Fibroblast of lung (primary cell): ENCODE measurements at regions not wholly inside any gene's neighbourhood (a gene's known extent, or its start where the extent isn't known, plus 50 kb on each side); places are given as distances from the start of the nearest gene placed in this dataset.
A peak's percentile ranks its signal among the peaks of the same experiment; 100 is the strongest.

ENCODE experiments used
- DNase-seq, 2 donors: peaks; one replicate each; pipeline versions ENCODE4 v3.0.0 to v3.0.0-alpha.2; 2010; ENCODE audit warnings: low read depth in 2 of 2
- H2AFZ ChIP-seq: 2 replicates; pipeline ENCODE4 v1.5.1; 2012; ENCODE audit warnings: low read length, control low read depth, inconsistent platforms
- H3K27ac ChIP-seq: 2 replicates; pipeline ENCODE4 v1.5.1; 2011; ENCODE audit warnings: low read length, control low read depth; ENCODE audit not compliant: insufficient read depth
- H3K27me3 ChIP-seq: 2 replicates; pipeline ENCODE4 v1.5.1; 2011; ENCODE audit warnings: mild to moderate bottlenecking, low read length; ENCODE audit not compliant: control insufficient read depth, insufficient read depth
- H3K36me3 ChIP-seq: 2 replicates; pipeline ENCODE4 v1.5.1; 2011; ENCODE audit warnings: low read length; ENCODE audit not compliant: control insufficient read depth, insufficient read depth
- H3K4me1 ChIP-seq: 2 replicates; pipeline ENCODE4 v1.5.1; 2011; ENCODE audit warnings: low read length; ENCODE audit not compliant: control insufficient read depth, insufficient read depth; ENCODE audit errors: extremely low read depth
- H3K4me2 ChIP-seq: 2 replicates; pipeline ENCODE4 v1.5.1; 2011; ENCODE audit warnings: low read length, control low read depth; ENCODE audit not compliant: insufficient read depth; ENCODE audit errors: extremely low read depth
- H3K4me3 ChIP-seq, 4 experiments: fragments of 200-600 bp in 1 of 4; sonication (generic) in 1 of 4; replicated peaks in 1 of 4; 2 replicates each; pipeline ENCODE4 v1.5.1; 2011 to 2016; ENCODE audit warnings: low read length in 4 of 4, low read depth in 3 of 4, mild to moderate bottlenecking in 3 of 4, control low read depth in 2 of 4, inconsistent platforms in 1 of 4, mixed read lengths in 1 of 4; ENCODE audit not compliant: insufficient read depth in 1 of 4; ENCODE audit errors: control extremely low read depth in 1 of 4
- H3K79me2 ChIP-seq: 2 replicates; pipeline ENCODE4 v1.5.1; 2012; ENCODE audit warnings: mild to moderate bottlenecking, low read length, inconsistent platforms; ENCODE audit not compliant: control insufficient read depth, insufficient read depth
- H3K9ac ChIP-seq: 2 replicates; pipeline ENCODE4 v1.5.1; 2011; ENCODE audit warnings: mild to moderate bottlenecking, low read length, control low read depth; ENCODE audit not compliant: insufficient read depth
- H3K9me3 ChIP-seq: 2 replicates; pipeline ENCODE4 v1.5.1; 2012; ENCODE audit warnings: low read depth, low read length; ENCODE audit not compliant: control insufficient read depth, insufficient read depth
- H4K20me1 ChIP-seq: 2 replicates; pipeline ENCODE4 v1.5.1; 2011; ENCODE audit warnings: low read length; ENCODE audit not compliant: control insufficient read depth, insufficient read depth; ENCODE audit errors: extremely low read depth
- EZH2 ChIP-seq: IDR thresholded peaks from 2 replicates; pipeline ENCODE4 v1.5.1; 2012; ENCODE audit warnings: low read length, control low read depth, mild to moderate bottlenecking; ENCODE audit errors: missing control alignments
- TF ChIP-seq, protein P1 (sequence below), 2 donors: IDR thresholded peaks in 1 of 2; conservative IDR thresholded peaks in 1 of 2; 1 replicate in 1 of 2; 2 replicates in 1 of 2; pipeline ENCODE4 v1.5.1; 2011 to 2012; ENCODE audit warnings: low read length in 2 of 2, control low read depth in 1 of 2, inconsistent platforms in 1 of 2, low read depth in 1 of 2, mild to moderate bottlenecking in 1 of 2

DNA sequence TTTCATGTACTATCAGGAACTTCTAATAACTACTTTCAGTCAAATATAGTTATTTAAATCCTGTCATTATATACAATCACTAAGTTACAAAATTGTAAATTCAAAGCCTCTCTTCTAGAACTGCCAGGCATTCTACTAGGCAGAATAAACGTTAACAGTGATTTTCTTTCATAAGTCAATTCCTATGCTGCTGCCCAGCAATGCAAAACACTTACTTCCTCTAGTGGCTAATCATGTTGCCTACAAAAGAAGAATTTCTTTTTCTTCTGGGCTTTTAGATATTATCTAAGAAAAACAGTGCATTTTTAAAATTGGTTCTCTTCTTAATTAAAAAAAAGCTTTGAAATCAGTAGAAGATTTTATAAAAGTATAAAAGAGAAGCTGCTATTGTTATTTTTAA, 509.8 kb upstream of the ADAMTS5 start:
- Histone ChIP-seq H3K36me3 (no peaks in the 10 kb centered on the region), H3K4me3 (no peak overlapping the region), H3K9ac (no peak overlapping the region), H3K4me1 (peaks cover 3% of the 10 kb centered on the region), H4K20me1 (no peaks in the 10 kb centered on the region), H3K9me3 (no peaks in the 10 kb centered on the region), H3K79me2 (no peaks in the 10 kb centered on the region), H3K4me2 (no peak overlapping the region), H3K27ac (no peak overlapping the region), H2AFZ (no peak overlapping the region), H3K27me3 (no peaks in the 10 kb centered on the region)
- peak; percentile 11 to 80 for DNase-seq
- TF ChIP-seq, protein P1, sequence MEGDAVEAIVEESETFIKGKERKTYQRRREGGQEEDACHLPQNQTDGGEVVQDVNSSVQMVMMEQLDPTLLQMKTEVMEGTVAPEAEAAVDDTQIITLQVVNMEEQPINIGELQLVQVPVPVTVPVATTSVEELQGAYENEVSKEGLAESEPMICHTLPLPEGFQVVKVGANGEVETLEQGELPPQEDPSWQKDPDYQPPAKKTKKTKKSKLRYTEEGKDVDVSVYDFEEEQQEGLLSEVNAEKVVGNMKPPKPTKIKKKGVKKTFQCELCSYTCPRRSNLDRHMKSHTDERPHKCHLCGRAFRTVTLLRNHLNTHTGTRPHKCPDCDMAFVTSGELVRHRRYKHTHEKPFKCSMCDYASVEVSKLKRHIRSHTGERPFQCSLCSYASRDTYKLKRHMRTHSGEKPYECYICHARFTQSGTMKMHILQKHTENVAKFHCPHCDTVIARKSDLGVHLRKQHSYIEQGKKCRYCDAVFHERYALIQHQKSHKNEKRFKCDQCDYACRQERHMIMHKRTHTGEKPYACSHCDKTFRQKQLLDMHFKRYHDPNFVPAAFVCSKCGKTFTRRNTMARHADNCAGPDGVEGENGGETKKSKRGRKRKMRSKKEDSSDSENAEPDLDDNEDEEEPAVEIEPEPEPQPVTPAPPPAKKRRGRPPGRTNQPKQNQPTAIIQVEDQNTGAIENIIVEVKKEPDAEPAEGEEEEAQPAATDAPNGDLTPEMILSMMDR (conservative IDR thresholded peaks at IDR 0.05 in 1 of 2, IDR thresholded peaks at IDR 0.05 in 1 of 2; ENCODE audit: low read depth in 1 of 2, low read length in 2 of 2): peak; percentile 67 to 73
- TF ChIP-seq EZH2: no peak

DNA sequence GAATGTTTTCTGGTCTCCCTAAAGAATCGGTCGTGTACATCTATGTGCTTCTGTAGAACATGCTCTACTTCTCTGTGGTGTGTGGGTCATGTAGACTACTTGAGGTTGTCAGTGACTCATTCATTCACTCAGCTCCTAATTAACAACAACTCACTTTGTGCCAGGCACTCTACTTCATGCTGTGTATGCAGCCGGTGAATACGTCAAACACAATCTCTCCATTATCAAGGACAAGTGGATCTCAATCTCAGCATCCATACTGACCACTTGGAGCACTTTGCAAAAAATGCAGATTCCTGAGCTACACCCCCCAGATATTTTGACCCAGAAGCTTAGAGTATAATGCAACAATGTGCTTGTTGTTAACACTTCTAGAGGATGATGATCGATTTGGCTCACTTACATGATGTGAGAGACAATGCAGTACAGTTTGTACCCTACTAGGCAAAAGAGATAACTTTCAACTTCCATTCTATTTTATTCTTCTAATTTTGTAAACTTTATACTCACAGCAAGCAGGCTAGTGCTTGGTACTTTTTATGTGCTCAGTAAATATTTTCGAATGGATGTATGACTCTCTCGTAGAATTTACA, 508.6 kb upstream of the ADAMTS5 start:
- Histone ChIP-seq H3K9ac (no peak overlapping the region), H3K36me3 (no peaks in the 10 kb centered on the region), H3K79me2 (no peaks in the 10 kb centered on the region), H4K20me1 (no peaks in the 10 kb centered on the region), H3K27me3 (no peaks in the 10 kb centered on the region), H3K27ac (no peak overlapping the region), H3K4me3 (no peak overlapping the region), H3K9me3 (no peaks in the 10 kb centered on the region), H3K4me2 (no peak overlapping the region), H2AFZ (no peak overlapping the region), H3K4me1 (peaks cover 3% of the 10 kb centered on the region)
- TF ChIP-seq, protein P1 (conservative IDR thresholded peaks at IDR 0.05 in 1 of 2, IDR thresholded peaks at IDR 0.05 in 1 of 2; ENCODE audit: low read depth in 1 of 2, low read length in 2 of 2): no peak
- no peak for TF ChIP-seq EZH2
- DNase-seq: peak in 1 of 2 donors; percentile 13

DNA sequence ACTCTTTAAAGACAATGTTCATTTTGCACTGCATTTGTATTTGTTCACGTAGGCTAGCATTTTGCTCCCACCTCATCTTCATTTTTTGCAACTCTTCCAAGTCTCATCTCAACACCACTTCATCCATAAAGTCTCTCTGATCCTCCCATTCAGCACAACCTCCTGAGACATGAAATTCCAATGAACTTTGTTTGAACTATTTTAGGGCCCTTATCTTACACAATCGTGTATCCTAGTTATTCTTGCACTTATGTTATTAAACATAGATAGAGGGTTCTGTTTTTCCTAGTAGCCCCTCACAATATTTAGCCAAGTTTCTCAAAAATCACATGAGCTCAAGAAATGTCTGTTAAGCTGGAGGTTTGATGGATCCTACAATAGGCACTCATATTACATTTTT, 500.5 kb upstream of the ADAMTS5 start:
- Histone ChIP-seq H3K36me3 (no peaks in the 10 kb centered on the region), H3K4me3 (no peak overlapping the region), H3K27ac (no peak overlapping the region), H2AFZ (no peak overlapping the region), H3K4me2 (no peak overlapping the region), H3K9me3 (no peaks in the 10 kb centered on the region), H3K27me3 (no peaks in the 10 kb centered on the region), H3K79me2 (no peaks in the 10 kb centered on the region), H3K4me1 (no peaks in the 10 kb centered on the region), H4K20me1 (no peaks in the 10 kb centered on the region), H3K9ac (no peak overlapping the region)
- DNase-seq: no peak
- TF ChIP-seq, protein P1 (conservative IDR thresholded peaks at IDR 0.05 in 1 of 2, IDR thresholded peaks at IDR 0.05 in 1 of 2; ENCODE audit: low read depth in 1 of 2, low read length in 2 of 2): no peak
